GM12878 (cell line): ENCODE measurements at regions not wholly inside any gene's neighbourhood (a gene's known extent, or its start where the extent isn't known, plus 50 kb on each side); places are given as distances from the start of the nearest gene placed in this dataset.

Source experiments
- ATAC-seq: fragments of 200-7000 bp; cut with Tn5 transposase; 3 replicates; pipeline ENCODE4 v1.9.1; 2020; ENCODE audit warnings: mild to moderate bottlenecking, moderate library complexity
- BruUV-seq: library from RNA; stranded (reverse); fragments of 400-500 nt; replicated peaks from 2 replicates; lab custom pipeline; 2021; lab: Mats Ljungman, UMichigan
- CTCF ChIA-PET: fragments of 300-600 bp; sonication (Branson Sonifier 250); formaldehyde crosslinking; extraction: SDS; loops from one replicate; lab custom pipeline; 2021; ENCODE audit warnings: inconsistent platforms; lab: Yijun Ruan, JAX
- POLR2A ChIA-PET: fragments of 350-600 bp; formaldehyde crosslinking; extraction: SDS; loops from one replicate; lab custom pipeline; 2021; ENCODE audit warnings: inconsistent platforms; lab: Charles Lee
- RAD21 ChIA-PET: fragments of 300-600 bp; sonication (Branson Sonifier 250); formaldehyde crosslinking; loops from one replicate; lab custom pipeline; 2023; ENCODE audit warnings: antibody characterized with exemption; ENCODE audit not compliant: unreplicated experiment; lab: Charles Lee
- SMC1A ChIA-PET: fragments of 300-600 bp; sonication (Branson Sonifier 250); formaldehyde crosslinking; loops from one replicate; lab custom pipeline; 2023; ENCODE audit not compliant: unreplicated experiment, uncharacterized antibody; lab: Charles Lee
- DNase-seq: peaks from one replicate; pipeline ENCODE4 v3.0.0-alpha.2; 2011; ENCODE audit warnings: low read depth, low spot score
- FAIRE-seq: peaks from 3 replicates; lab custom pipeline; 2011; peaks lifted over from hg19 to GRCh38; lab: Jason Lieb, UNC
- H2AFZ ChIP-seq: 2 replicates; pipeline ENCODE4 v1.6.0; 2011; ENCODE audit warnings: low read depth, low read length, control low read depth; ENCODE audit not compliant: control insufficient read depth
- H3K27ac ChIP-seq: 2 replicates; pipeline ENCODE4 v1.5.1; 2011; ENCODE audit warnings: control low read depth; ENCODE audit not compliant: control insufficient read depth, insufficient read depth
- H3K27me3 ChIP-seq, 2 experiments: replicated peaks in 1 of 2; 2 replicates each; pipeline versions ENCODE4 v1.6.0 to v1.6.1; 2011; ENCODE audit warnings: low read length in 1 of 2; ENCODE audit not compliant: control insufficient read depth in 2 of 2, insufficient read depth in 2 of 2
- H3K36me3 ChIP-seq, 2 experiments: 2 replicates each; pipeline ENCODE4 v1.5.1; 2011; ENCODE audit warnings: low read length in 1 of 2; ENCODE audit not compliant: control insufficient read depth in 2 of 2, insufficient read depth in 2 of 2
- H3K4me1 ChIP-seq: 2 replicates; pipeline ENCODE4 v1.6.1; 2011; ENCODE audit warnings: mild to moderate bottlenecking, low read length, moderate library complexity, mixed read lengths; ENCODE audit not compliant: control insufficient read depth, insufficient read depth
- H3K4me2 ChIP-seq: 2 replicates; pipeline ENCODE4 v1.6.0; 2011; ENCODE audit warnings: control low read depth; ENCODE audit not compliant: control insufficient read depth, insufficient read depth
- H3K4me3 ChIP-seq: fragments of 200-600 bp; sonication (generic); 2 replicates; pipeline ENCODE4 v1.5.1; 2016
- H3K79me2 ChIP-seq: 2 replicates; pipeline ENCODE4 v1.6.0; 2011; ENCODE audit warnings: low read length; ENCODE audit not compliant: control insufficient read depth, insufficient read depth
- H3K9ac ChIP-seq: 2 replicates; pipeline ENCODE4 v1.8.0; 2011; ENCODE audit warnings: low read length, control low read depth, mixed read lengths; ENCODE audit not compliant: control insufficient read depth, insufficient read depth
- H3K9me3 ChIP-seq: replicated peaks from 3 replicates; pipeline ENCODE4 v1.5.1; 2011; ENCODE audit warnings: mild to moderate bottlenecking, low read length; ENCODE audit not compliant: control insufficient read depth, insufficient read depth
- H4K20me1 ChIP-seq: 2 replicates; pipeline ENCODE4 v1.6.0; 2011; ENCODE audit not compliant: control insufficient read depth, insufficient read depth
- BHLHE40 ChIP-seq, 2 experiments: fragments of 450-650 bp in 1 of 2; IDR thresholded peaks; 2 replicates each; pipeline ENCODE4 v1.6.1; 2011 to 2017; ENCODE audit warnings: low read depth in 2 of 2, borderline replicate concordance in 1 of 2, improper control_type of control experiment in 1 of 2, low read length in 1 of 2, mild to moderate bottlenecking in 1 of 2
- HDAC6 ChIP-seq: fragments of 200-600 bp; sonication (generic); IDR thresholded peaks from one replicate; pipeline ENCODE4 v1.8.0; 2017; ENCODE audit warnings: antibody characterized with exemption; ENCODE audit not compliant: unreplicated experiment
- NFYA ChIP-seq: IDR thresholded peaks from 2 replicates; pipeline ENCODE4 v1.6.1; 2011; ENCODE audit warnings: low read depth, mild to moderate bottlenecking, low read length, improper control_type of control experiment, borderline replicate concordance
- NRF1 ChIP-seq: conservative IDR thresholded peaks from 2 replicates; pipeline ENCODE4 v1.6.1; 2011; ENCODE audit warnings: mild to moderate bottlenecking, low read depth, low read length, improper control_type of control experiment
- RBBP5 ChIP-seq: fragments of 200-600 bp; sonication (generic); conservative IDR thresholded peaks from 2 replicates; pipeline ENCODE4 v1.6.1; 2016
- SKIL ChIP-seq: fragments of 450-650 bp; IDR thresholded peaks from 2 replicates; pipeline ENCODE4 v1.6.1; 2017; ENCODE audit warnings: mild to moderate bottlenecking, low read depth, inconsistent platforms; ENCODE audit not compliant: poor library complexity, severe bottlenecking
- SUZ12 ChIP-seq: fragments of 200-600 bp; sonication (generic); IDR thresholded peaks from one replicate; pipeline ENCODE4 v1.6.1; 2018; ENCODE audit warnings: antibody characterized with exemption, mild to moderate bottlenecking; ENCODE audit not compliant: unreplicated experiment
- TBL1XR1 ChIP-seq: IDR thresholded peaks from 2 replicates; pipeline ENCODE4 v1.6.1; 2012; ENCODE audit warnings: low read depth, low read length, improper control_type of control experiment
- TCF7 ChIP-seq: IDR thresholded peaks from 2 replicates; pipeline ENCODE4 v1.6.1; 2014; ENCODE audit warnings: antibody characterized with exemption, borderline replicate concordance
- WGBS: methylation state at CpG from one replicate; pipeline ENCODE4 v1.1.6; 2016; ENCODE audit warnings: low lambda C conversion rate; ENCODE audit not compliant: insufficient replicate concordance, insufficient coverage; ENCODE audit errors: missing lambda C conversion rate; 5-methylcytosine and 5-hydroxymethylcytosine counted together
- in situ Hi-C: fragments of 300-500 bp; cut with MboI; formaldehyde crosslinking; loops from 9 replicates; pipeline ENCODE4 v1.14.3; 2018; ENCODE audit warnings: mixed read lengths
- intact Hi-C: fragments of 100-400 bp; cut with micrococcal nuclease; formaldehyde crosslinking; loops from one replicate; pipeline ENCODE4 v1.14.2; 2022; ENCODE audit not compliant: unreplicated experiment
- TF ChIP-seq, protein P1 (sequence below): IDR thresholded peaks from 2 replicates; pipeline ENCODE4 v1.6.1; 2011; ENCODE audit warnings: low read depth, low read length, improper control_type of control experiment, borderline replicate concordance
- TF ChIP-seq, protein P2 (sequence below): fragments of 450-650 bp; IDR thresholded peaks from 2 replicates; pipeline ENCODE4 v1.6.1; 2018; ENCODE audit warnings: mild to moderate bottlenecking, low read depth, moderate library complexity; ENCODE audit not compliant: partially characterized antibody

- TF ChIP-seq, protein P1, sequence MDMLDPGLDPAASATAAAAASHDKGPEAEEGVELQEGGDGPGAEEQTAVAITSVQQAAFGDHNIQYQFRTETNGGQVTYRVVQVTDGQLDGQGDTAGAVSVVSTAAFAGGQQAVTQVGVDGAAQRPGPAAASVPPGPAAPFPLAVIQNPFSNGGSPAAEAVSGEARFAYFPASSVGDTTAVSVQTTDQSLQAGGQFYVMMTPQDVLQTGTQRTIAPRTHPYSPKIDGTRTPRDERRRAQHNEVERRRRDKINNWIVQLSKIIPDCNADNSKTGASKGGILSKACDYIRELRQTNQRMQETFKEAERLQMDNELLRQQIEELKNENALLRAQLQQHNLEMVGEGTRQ, result no peak
- TF ChIP-seq SKIL, result no peak
Observed at GRCh38 chr10:47092376-47092775, 181.1 kb downstream of the PTPN20 start (continued).

GRCh38 chr10:47092831-47093230, 181.6 kb downstream of the PTPN20 start:
- 49% methylated on average over 5 of the region's 5 CpGs for WGBS
- Histone ChIP-seq H3K9me3 (no peaks in the 10 kb centered on the region; the same call in 2 of the 3 replicates), H4K20me1 (no peaks in the 10 kb centered on the region; the same call in 1 of the 2 replicates), H3K4me3 (no peak overlapping the region), H3K27ac (no peak overlapping the region), H3K9ac (no peak overlapping the region), H3K4me1 (no peaks in the 10 kb centered on the region), H2AFZ (no peak overlapping the region), H3K79me2 (no peaks in the 10 kb centered on the region), H3K27me3 (no peaks in the 10 kb centered on the region), H3K4me2 (no peak overlapping the region), H3K36me3 (no peaks in the 10 kb centered on the region)
- no peak for ATAC-seq
- FAIRE-seq, result no peak
- ChIA-PET CTCF (interaction anchor here (0.8 kb wide), 1 partner anchor 18 kb away, joined by 4 read pairs; no protein-coding TSS in a partner anchor), RAD21 (no interaction called here), POLR2A (no interaction called here), SMC1A (no interaction called here)
- no TSS peak for BruUV-seq
- in situ Hi-C loops (no loop called here), intact Hi-C loops (no loop called here)
- TF ChIP-seq SUZ12 (no peak), RBBP5 (no peak), NFYA (no peak), BHLHE40 (IDR thresholded peaks at IDR 0.05; ENCODE audit: borderline replicate concordance in 1 of 2, low read depth in 2 of 2, low read length in 1 of 2) (no peak), HDAC6 (no peak), NRF1 (no peak), TCF7 (no peak), TBL1XR1 (no peak)
- TF ChIP-seq, protein P2, sequence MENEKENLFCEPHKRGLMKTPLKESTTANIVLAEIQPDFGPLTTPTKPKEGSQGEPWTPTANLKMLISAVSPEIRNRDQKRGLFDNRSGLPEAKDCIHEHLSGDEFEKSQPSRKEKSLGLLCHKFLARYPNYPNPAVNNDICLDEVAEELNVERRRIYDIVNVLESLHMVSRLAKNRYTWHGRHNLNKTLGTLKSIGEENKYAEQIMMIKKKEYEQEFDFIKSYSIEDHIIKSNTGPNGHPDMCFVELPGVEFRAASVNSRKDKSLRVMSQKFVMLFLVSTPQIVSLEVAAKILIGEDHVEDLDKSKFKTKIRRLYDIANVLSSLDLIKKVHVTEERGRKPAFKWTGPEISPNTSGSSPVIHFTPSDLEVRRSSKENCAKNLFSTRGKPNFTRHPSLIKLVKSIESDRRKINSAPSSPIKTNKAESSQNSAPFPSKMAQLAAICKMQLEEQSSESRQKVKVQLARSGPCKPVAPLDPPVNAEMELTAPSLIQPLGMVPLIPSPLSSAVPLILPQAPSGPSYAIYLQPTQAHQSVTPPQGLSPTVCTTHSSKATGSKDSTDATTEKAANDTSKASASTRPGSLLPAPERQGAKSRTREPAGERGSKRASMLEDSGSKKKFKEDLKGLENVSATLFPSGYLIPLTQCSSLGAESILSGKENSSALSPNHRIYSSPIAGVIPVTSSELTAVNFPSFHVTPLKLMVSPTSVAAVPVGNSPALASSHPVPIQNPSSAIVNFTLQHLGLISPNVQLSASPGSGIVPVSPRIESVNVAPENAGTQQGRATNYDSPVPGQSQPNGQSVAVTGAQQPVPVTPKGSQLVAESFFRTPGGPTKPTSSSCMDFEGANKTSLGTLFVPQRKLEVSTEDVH, result no peak
- TF ChIP-seq, protein P1, result no peak
- no peak for DNase-seq
